ES-I3 (cell line): ENCODE measurements at regions not wholly inside any gene's neighbourhood (a gene's known extent, or its start where the extent isn't known, plus 50 kb on each side); places are given as distances from the start of the nearest gene placed in this dataset.

Experiments used
- H3K36me3 ChIP-seq: 2 replicates; pipeline ENCODE4 v1.6.1; 2013; ENCODE audit warnings: mild to moderate bottlenecking, low read length, control low read depth, moderate library complexity; ENCODE audit not compliant: insufficient read depth
- H3K4me1 ChIP-seq: 2 replicates; pipeline ENCODE4 v1.6.1; 2013; ENCODE audit warnings: mild to moderate bottlenecking, control low read depth, low read length; ENCODE audit not compliant: insufficient read depth
- H3K9ac ChIP-seq: 2 replicates; pipeline ENCODE4 v1.6.1; 2013; ENCODE audit warnings: low read depth, mild to moderate bottlenecking, low read length, moderate library complexity
- H3K9me3 ChIP-seq: 2 replicates; pipeline ENCODE4 v1.6.1; 2013; ENCODE audit warnings: mild to moderate bottlenecking, low read length, moderate library complexity; ENCODE audit not compliant: control insufficient read depth, insufficient read depth

GRCh38 chr3:148453781-148454191, 243.9 kb upstream of the AGTR1 start:
- Histone ChIP-seq H3K4me1 (no peaks in the 10 kb centered on the region), H3K36me3 (no peaks in the 10 kb centered on the region), H3K9ac (no peak overlapping the region), H3K9me3 (peaks cover 4% of the 10 kb centered on the region; the same call in 1 of the 2 replicates)

GRCh38 chr3:148455098-148455497, 242.6 kb upstream of the AGTR1 start:
- H3K4me1 ChIP-seq = no peaks in the 10 kb centered on the region
- H3K9me3 ChIP-seq = peaks cover 4% of the 10 kb centered on the region; the same call in 1 of the 2 replicates
- no peak overlapping the region for H3K9ac ChIP-seq
- H3K36me3 ChIP-seq = no peaks in the 10 kb centered on the region

- H3K4me1 ChIP-seq = no peaks in the 10 kb centered on the region
- peaks cover 11% of the 10 kb centered on the region for H3K9me3 ChIP-seq
- no peaks in the 10 kb centered on the region for H3K36me3 ChIP-seq
- no peak overlapping the region for H3K9ac ChIP-seq
These were observed 239.8 kb upstream of the AGTR1 start for GRCh38 chr3:148457886-148458285.

- peaks cover 8% of the 10 kb centered on the region for H3K4me1 ChIP-seq
- H3K9me3 ChIP-seq = peaks cover 11% of the 10 kb centered on the region
- H3K36me3 ChIP-seq = no peaks in the 10 kb centered on the region
- H3K9ac ChIP-seq = no peak overlapping the region
These were observed 237.7 kb upstream of the AGTR1 start for GRCh38 chr3:148459931-148460513.

GRCh38 chr3:148460686-148461085, 237.0 kb upstream of the AGTR1 start:
- no peaks in the 10 kb centered on the region for H3K36me3 ChIP-seq
- H3K9ac ChIP-seq = no peak overlapping the region
- peaks cover 14% of the 10 kb centered on the region for H3K4me1 ChIP-seq
- peaks cover 11% of the 10 kb centered on the region for H3K9me3 ChIP-seq

GRCh38 chr3:148464246-148464645, 233.5 kb upstream of the AGTR1 start:
- Histone ChIP-seq H3K9ac (no peak overlapping the region), H3K36me3 (no peaks in the 10 kb centered on the region)

GRCh38 chr3:148466143-148466542, 231.6 kb upstream of the AGTR1 start:
- H3K9ac ChIP-seq = no peak overlapping the region
- H3K9me3 ChIP-seq = peaks cover 3% of the 10 kb centered on the region; the same call in 1 of the 2 replicates
- H3K4me1 ChIP-seq = peaks cover 17% of the 10 kb centered on the region
- no peaks in the 10 kb centered on the region for H3K36me3 ChIP-seq

More at GRCh38 chr3:148464246-148464645, 233.5 kb upstream of the AGTR1 start:
- H3K9me3 ChIP-seq = peaks cover 6% of the 10 kb centered on the region
- peaks cover 17% of the 10 kb centered on the region for H3K4me1 ChIP-seq

GRCh38 chr3:148466980-148467740, 230.5 kb upstream of the AGTR1 start:
- H3K9ac ChIP-seq = no peak overlapping the region
- H3K4me1 ChIP-seq = peaks cover 17% of the 10 kb centered on the region
- H3K9me3 ChIP-seq = no peaks in the 10 kb centered on the region
- H3K36me3 ChIP-seq = no peaks in the 10 kb centered on the region

GRCh38 chr3:148477375-148477774, 220.3 kb upstream of the AGTR1 start:
- Histone ChIP-seq H3K36me3 (no peaks in the 10 kb centered on the region), H3K9ac (no peak overlapping the region), H3K9me3 (no peaks in the 10 kb centered on the region), H3K4me1 (no peaks in the 10 kb centered on the region)

GRCh38 chr3:148493631-148494030, 204.1 kb upstream of the AGTR1 start:
- no peak overlapping the region for H3K9ac ChIP-seq
- no peaks in the 10 kb centered on the region for H3K4me1 ChIP-seq
- no peaks in the 10 kb centered on the region for H3K36me3 ChIP-seq
- H3K9me3 ChIP-seq = no peaks in the 10 kb centered on the region

- Histone ChIP-seq H3K9me3 (no peaks in the 10 kb centered on the region), H3K36me3 (no peaks in the 10 kb centered on the region), H3K9ac (no peak overlapping the region), H3K4me1 (no peaks in the 10 kb centered on the region)
These were observed 203.3 kb upstream of the AGTR1 start for GRCh38 chr3:148494451-148494850.

- H3K9me3 ChIP-seq = no peaks in the 10 kb centered on the region
- H3K36me3 ChIP-seq = no peaks in the 10 kb centered on the region
- no peaks in the 10 kb centered on the region for H3K4me1 ChIP-seq
- H3K9ac ChIP-seq = no peak overlapping the region
These were observed 196.8 kb upstream of the AGTR1 start for GRCh38 chr3:148500881-148501280.

GRCh38 chr3:148510116-148510515, 187.6 kb upstream of the AGTR1 start:
- no peaks in the 10 kb centered on the region for H3K9me3 ChIP-seq
- no peaks in the 10 kb centered on the region for H3K36me3 ChIP-seq
- H3K4me1 ChIP-seq = no peaks in the 10 kb centered on the region
- H3K9ac ChIP-seq = no peak overlapping the region

- no peak overlapping the region for H3K9ac ChIP-seq
- no peaks in the 10 kb centered on the region for H3K36me3 ChIP-seq
- no peaks in the 10 kb centered on the region for H3K9me3 ChIP-seq
- no peaks in the 10 kb centered on the region for H3K4me1 ChIP-seq
These were observed 187.1 kb upstream of the AGTR1 start for GRCh38 chr3:148510561-148510960.

GRCh38 chr3:148512648-148513047, 185.1 kb upstream of the AGTR1 start:
- Histone ChIP-seq H3K9ac (no peak overlapping the region), H3K36me3 (no peaks in the 10 kb centered on the region), H3K9me3 (no peaks in the 10 kb centered on the region), H3K4me1 (no peaks in the 10 kb centered on the region)
